Amygdala (tissue), 56 donors: ENCODE measurements at regions not wholly inside any gene's neighbourhood (a gene's known extent, or its start where the extent isn't known, plus 50 kb on each side); places are given as distances from the start of the nearest gene placed in this dataset.

Source experiments
- DNase-seq, 56 donors: peaks; one replicate each; lab custom pipeline; 2025; lab: John Stamatoyannopoulos, UW

- no peak for DNase-seq
These were observed 119.9 kb downstream of the OSR1 start for GRCh38 chr2:19238440-19239060.

GRCh38 chr2:19235308-19235707 lies 123.1 kb downstream of the OSR1 start:
- DNase-seq = no peak

- DNase-seq = no peak
These were observed 126.1 kb downstream of the OSR1 start for GRCh38 chr2:19232312-19232711.

- no peak for DNase-seq
These were observed 126.8 kb downstream of the OSR1 start for GRCh38 chr2:19231625-19232024.

- DNase-seq = no peak
These were observed 127.8 kb downstream of the OSR1 start for GRCh38 chr2:19230626-19231025.

GRCh38 chr2:19228715-19229114 lies 129.7 kb downstream of the OSR1 start:
- no peak for DNase-seq

- no peak for DNase-seq
These were observed 130.2 kb downstream of the OSR1 start for GRCh38 chr2:19228181-19228593.

- DNase-seq = no peak
These were observed 131.6 kb downstream of the OSR1 start for GRCh38 chr2:19226871-19227270.

GRCh38 chr2:19226386-19226785 lies 132.0 kb downstream of the OSR1 start:
- DNase-seq = no peak

GRCh38 chr2:19225931-19226330 lies 132.5 kb downstream of the OSR1 start:
- DNase-seq = no peak

- DNase-seq = no peak
These were observed 133.3 kb downstream of the OSR1 start for GRCh38 chr2:19225126-19225525.

GRCh38 chr2:19224486-19224885 lies 133.9 kb downstream of the OSR1 start:
- DNase-seq = no peak

GRCh38 chr2:19224011-19224410 lies 134.4 kb downstream of the OSR1 start:
- no peak for DNase-seq

GRCh38 chr2:19219060-19219459 lies 139.4 kb downstream of the OSR1 start:
- DNase-seq = no peak

GRCh38 chr2:19218166-19218565 lies 140.3 kb downstream of the OSR1 start:
- DNase-seq = no peak

- DNase-seq = no peak
These were observed 141.5 kb downstream of the OSR1 start for GRCh38 chr2:19216676-19217602.

- no peak for DNase-seq
These were observed 142.2 kb downstream of the OSR1 start for GRCh38 chr2:19216238-19216637.

GRCh38 chr2:19214682-19215391 lies 143.6 kb downstream of the OSR1 start:
- DNase-seq = no peak

GRCh38 chr2:19209575-19210341 lies 148.7 kb downstream of the OSR1 start:
- no peak for DNase-seq

GRCh38 chr2:19208479-19209199 lies 149.8 kb downstream of the OSR1 start:
- DNase-seq = no peak
